IPS-18c (cell line): ENCODE measurements at regions not wholly inside any gene's neighbourhood (a gene's known extent, or its start where the extent isn't known, plus 50 kb on each side); places are given as distances from the start of the nearest gene placed in this dataset.

Experiments
- H3K4me3 ChIP-seq: 2 replicates; pipeline ENCODE4 v1.7.0; 2013; ENCODE audit warnings: low read depth, mild to moderate bottlenecking, low read length, moderate library complexity; ENCODE audit not compliant: insufficient read depth
- H3K9me3 ChIP-seq: one replicate; pipeline ENCODE4 v1.6.1; 2013; ENCODE audit warnings: mild to moderate bottlenecking, low read length, moderate library complexity; ENCODE audit not compliant: control insufficient read depth, insufficient read depth

GRCh38 chr5:174311531-174312269 lies 266.2 kb downstream of the NSG2 start:
- Histone ChIP-seq H3K9me3 (no peaks in the 10 kb centered on the region), H3K4me3 (peak overlapping the region; percentile 51)

- H3K4me3 ChIP-seq, result no peak overlapping the region; the same call in 1 of the 2 replicates
- H3K9me3 ChIP-seq, result no peaks in the 10 kb centered on the region
Measured at GRCh38 chr5:174312270-174312617, 266.7 kb downstream of the NSG2 start.

GRCh38 chr5:174312641-174313040 lies 267.1 kb downstream of the NSG2 start:
- H3K9me3 ChIP-seq, result no peaks in the 10 kb centered on the region
- H3K4me3 ChIP-seq, result no peak overlapping the region

- H3K9me3 ChIP-seq, result no peaks in the 10 kb centered on the region
Measured at GRCh38 chr5:174313615-174314014, 268.1 kb downstream of the NSG2 start.

GRCh38 chr5:174314261-174314660 lies 268.8 kb downstream of the NSG2 start:
- no peak overlapping the region for H3K4me3 ChIP-seq
- no peaks in the 10 kb centered on the region for H3K9me3 ChIP-seq

More at GRCh38 chr5:174313615-174314014, 268.1 kb downstream of the NSG2 start:
- no peak overlapping the region for H3K4me3 ChIP-seq

GRCh38 chr5:174315471-174315870 lies 270.0 kb downstream of the NSG2 start:
- Histone ChIP-seq H3K4me3 (no peak overlapping the region), H3K9me3 (no peaks in the 10 kb centered on the region)

- no peak overlapping the region for H3K4me3 ChIP-seq
- no peaks in the 10 kb centered on the region for H3K9me3 ChIP-seq
Measured at GRCh38 chr5:174315871-174316270, 270.4 kb downstream of the NSG2 start.

- H3K9me3 ChIP-seq, result no peaks in the 10 kb centered on the region
- no peak overlapping the region for H3K4me3 ChIP-seq
Measured at GRCh38 chr5:174316326-174316725, 270.8 kb downstream of the NSG2 start.

GRCh38 chr5:174317256-174317894 lies 271.9 kb downstream of the NSG2 start:
- Histone ChIP-seq H3K4me3 (no peak overlapping the region), H3K9me3 (no peaks in the 10 kb centered on the region)

GRCh38 chr5:174318578-174318977 lies 273.1 kb downstream of the NSG2 start:
- no peak overlapping the region for H3K4me3 ChIP-seq
- H3K9me3 ChIP-seq, result no peaks in the 10 kb centered on the region

- no peaks in the 10 kb centered on the region for H3K9me3 ChIP-seq
- no peak overlapping the region for H3K4me3 ChIP-seq
Measured at GRCh38 chr5:174319551-174319950, 274.0 kb downstream of the NSG2 start.

- H3K4me3 ChIP-seq, result no peak overlapping the region
- H3K9me3 ChIP-seq, result no peaks in the 10 kb centered on the region
Measured at GRCh38 chr5:174320051-174320450, 274.5 kb downstream of the NSG2 start.

- Histone ChIP-seq H3K4me3 (no peak overlapping the region), H3K9me3 (no peaks in the 10 kb centered on the region)
Measured at GRCh38 chr5:174323878-174324281, 278.4 kb downstream of the NSG2 start.

- Histone ChIP-seq H3K9me3 (no peaks in the 10 kb centered on the region), H3K4me3 (no peak overlapping the region)
Measured at GRCh38 chr5:174324680-174325079, 279.2 kb downstream of the NSG2 start.

GRCh38 chr5:174325431-174325830 lies 279.9 kb downstream of the NSG2 start:
- Histone ChIP-seq H3K4me3 (no peak overlapping the region), H3K9me3 (no peaks in the 10 kb centered on the region)

GRCh38 chr5:174325961-174326360 lies 280.5 kb downstream of the NSG2 start:
- H3K9me3 ChIP-seq, result no peaks in the 10 kb centered on the region
- H3K4me3 ChIP-seq, result no peak overlapping the region

- no peak overlapping the region for H3K4me3 ChIP-seq
- H3K9me3 ChIP-seq, result no peaks in the 10 kb centered on the region
Measured at GRCh38 chr5:174326372-174326771, 280.9 kb downstream of the NSG2 start.

- no peak overlapping the region for H3K4me3 ChIP-seq
Measured at GRCh38 chr5:174327317-174327864, 281.9 kb downstream of the NSG2 start.

More at GRCh38 chr5:174327317-174327864, 281.9 kb downstream of the NSG2 start:
- no peaks in the 10 kb centered on the region for H3K9me3 ChIP-seq
